Peyer's patch (tissue), 4 donors: ENCODE measurements at regions not wholly inside any gene's neighbourhood (a gene's known extent, or its start where the extent isn't known, plus 50 kb on each side); places are given as distances from the start of the nearest gene placed in this dataset.

ENCODE experiments used
- POLR2A ChIP-seq, 2 donors: fragments of 450-650 bp; IDR thresholded peaks; one replicate each; pipeline ENCODE4 v1.5.1; 2017; ENCODE audit warnings: antibody characterized with exemption in 2 of 2, mild to moderate bottlenecking in 2 of 2, moderate library complexity in 2 of 2
- TF ChIP-seq, protein P1 (sequence below), 6 experiments: fragments of 450-650 bp in 4 of 6; fragments of 200-600 bp in 2 of 6; sonication (generic) in 1 of 6; IDR thresholded peaks; one replicate each; pipeline ENCODE4 v1.5.1; 2017 to 2019; ENCODE audit warnings: antibody characterized with exemption in 6 of 6, mild to moderate bottlenecking in 3 of 6, moderate library complexity in 1 of 6

- TF ChIP-seq, protein P1, sequence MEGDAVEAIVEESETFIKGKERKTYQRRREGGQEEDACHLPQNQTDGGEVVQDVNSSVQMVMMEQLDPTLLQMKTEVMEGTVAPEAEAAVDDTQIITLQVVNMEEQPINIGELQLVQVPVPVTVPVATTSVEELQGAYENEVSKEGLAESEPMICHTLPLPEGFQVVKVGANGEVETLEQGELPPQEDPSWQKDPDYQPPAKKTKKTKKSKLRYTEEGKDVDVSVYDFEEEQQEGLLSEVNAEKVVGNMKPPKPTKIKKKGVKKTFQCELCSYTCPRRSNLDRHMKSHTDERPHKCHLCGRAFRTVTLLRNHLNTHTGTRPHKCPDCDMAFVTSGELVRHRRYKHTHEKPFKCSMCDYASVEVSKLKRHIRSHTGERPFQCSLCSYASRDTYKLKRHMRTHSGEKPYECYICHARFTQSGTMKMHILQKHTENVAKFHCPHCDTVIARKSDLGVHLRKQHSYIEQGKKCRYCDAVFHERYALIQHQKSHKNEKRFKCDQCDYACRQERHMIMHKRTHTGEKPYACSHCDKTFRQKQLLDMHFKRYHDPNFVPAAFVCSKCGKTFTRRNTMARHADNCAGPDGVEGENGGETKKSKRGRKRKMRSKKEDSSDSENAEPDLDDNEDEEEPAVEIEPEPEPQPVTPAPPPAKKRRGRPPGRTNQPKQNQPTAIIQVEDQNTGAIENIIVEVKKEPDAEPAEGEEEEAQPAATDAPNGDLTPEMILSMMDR (IDR thresholded peaks at IDR 0.05) = no peak
- TF ChIP-seq POLR2A (IDR thresholded peaks at IDR 0.05) = no peak
Observed at GRCh38 chr6:115000736-115001135, 657.9 kb upstream of the HS3ST5 start.
